Occipital lobe (tissue), 1 donor: ENCODE measurements at regions not wholly inside any gene's neighbourhood (a gene's known extent, or its start where the extent isn't known, plus 50 kb on each side); places are given as distances from the start of the nearest gene placed in this dataset.
A peak's percentile ranks its signal among the peaks of the same experiment; 100 is the strongest.

Experiments used
- DNase-seq: peaks from one replicate; lab custom pipeline; 2025; lab: John Stamatoyannopoulos, UW

- DNase-seq, result no peak
Observed at GRCh38 chr4:174122705-174123104, 160.8 kb downstream of the FBXO8 start.

DNA sequence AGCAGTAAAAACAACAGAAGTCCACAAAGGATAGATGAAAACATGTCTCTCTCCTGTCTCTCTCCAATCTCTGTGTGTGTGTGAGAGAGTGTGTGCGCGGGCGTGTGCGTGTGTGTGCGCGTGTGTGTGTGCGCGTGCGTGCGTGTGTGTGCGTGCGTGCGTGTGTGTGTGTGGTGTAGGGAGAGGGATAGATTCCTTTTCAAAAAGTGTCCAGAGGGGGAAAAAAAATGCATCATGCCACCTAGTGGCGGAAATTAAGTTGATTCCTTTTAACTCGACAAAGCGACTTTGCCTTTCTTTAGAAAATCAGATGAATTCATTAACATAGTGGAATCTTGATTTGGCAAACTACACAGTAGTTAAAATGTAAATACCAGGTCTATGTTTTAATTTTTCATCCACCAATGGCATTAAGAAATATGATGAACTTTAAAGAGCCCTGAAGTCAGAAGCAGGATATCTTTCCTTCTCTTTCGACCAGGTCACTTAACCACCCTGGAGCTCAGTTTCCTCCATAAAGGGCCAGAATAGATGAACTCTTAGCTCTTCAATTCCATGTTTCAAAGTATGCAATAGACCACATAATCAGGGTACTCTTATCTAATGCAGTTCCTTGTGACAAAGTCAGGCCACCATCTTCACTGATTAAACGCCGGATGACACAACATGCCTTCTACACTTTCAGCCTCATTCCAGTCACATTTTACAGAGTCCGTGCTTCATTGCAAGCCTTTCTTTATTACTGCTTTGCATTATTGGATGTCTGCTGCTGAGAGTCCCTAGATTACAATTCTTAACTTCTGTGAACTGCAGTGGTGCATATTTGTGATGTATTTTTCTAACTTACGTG lies 162.8 kb downstream of the FBXO8 start:
- DNase-seq, result peak; percentile 45

DNA sequence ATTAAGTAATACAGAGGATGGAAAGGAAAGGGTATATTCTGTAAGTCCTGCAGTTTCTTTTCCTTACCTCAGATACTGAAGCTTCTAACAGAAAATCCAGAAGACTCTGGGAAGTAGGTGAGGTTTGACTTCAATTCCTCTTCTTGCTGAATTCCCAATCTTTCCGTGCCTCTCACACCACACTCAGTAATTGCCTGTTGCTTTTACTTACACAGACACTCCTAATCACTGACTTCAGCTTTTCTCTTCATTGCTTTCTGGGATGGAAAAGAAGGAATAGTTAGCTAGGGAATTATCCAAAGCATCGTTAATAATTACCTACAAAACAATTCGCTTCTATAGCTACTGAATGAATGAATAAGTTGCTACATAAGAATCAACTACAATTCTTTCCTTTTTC lies 163.6 kb downstream of the FBXO8 start:
- no peak for DNase-seq

DNA sequence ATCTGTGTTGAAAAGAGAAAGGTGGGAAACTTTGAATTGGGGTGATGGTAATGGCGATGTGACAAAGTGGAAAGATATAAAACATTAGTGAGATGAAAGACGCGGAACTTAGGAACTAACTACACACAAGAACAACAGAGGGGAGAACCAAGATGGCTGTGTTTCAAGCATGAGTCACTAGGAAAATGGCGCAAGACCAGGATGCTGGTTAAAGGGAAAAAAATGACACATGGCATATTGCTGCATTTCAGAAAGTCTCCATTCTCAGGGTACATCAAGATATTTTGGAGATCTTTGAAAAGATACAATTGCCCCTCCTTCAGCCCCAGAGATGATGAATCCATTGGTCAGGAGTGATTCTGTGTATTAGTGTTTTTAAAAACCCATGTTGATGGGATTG lies 164.4 kb downstream of the FBXO8 start:
- no peak for DNase-seq

DNA sequence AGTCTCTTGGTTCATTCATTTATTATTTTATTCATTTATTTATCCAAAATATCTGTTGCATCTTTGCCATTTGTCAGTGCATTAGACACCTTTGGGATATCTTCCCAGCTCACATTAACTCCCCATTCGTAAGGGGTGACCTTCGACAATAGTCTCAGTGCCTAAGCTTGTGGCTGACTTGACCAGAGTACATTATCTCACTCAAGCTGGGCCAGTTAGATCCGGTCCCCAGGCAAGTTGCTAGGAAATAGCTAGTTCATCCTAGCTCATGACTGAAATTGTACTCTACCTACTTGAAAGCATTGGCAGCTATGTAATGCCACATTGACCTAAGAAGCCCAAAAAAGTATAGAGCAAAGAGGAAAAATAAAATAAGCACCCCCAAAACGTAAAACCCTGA lies 165.3 kb downstream of the FBXO8 start:
- no peak for DNase-seq

DNA sequence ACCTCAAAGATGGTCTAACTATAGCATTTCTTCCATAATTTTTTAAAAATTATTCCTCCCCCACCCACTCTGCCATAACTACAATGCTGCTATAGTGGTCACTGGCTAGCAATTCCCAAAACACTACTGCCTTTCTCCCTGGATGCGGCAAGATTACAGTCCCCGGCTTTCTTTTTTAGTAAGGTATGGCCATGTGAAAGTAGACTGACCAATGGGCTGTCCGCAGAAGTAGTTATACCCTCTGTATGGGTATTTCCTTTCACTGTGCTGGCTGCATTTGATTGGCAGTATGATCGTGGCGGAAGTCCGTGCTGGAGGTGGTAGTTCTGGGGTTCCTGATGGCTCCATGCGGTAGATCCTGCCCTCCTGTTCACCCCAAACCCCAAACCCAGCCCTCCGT lies 166.0 kb downstream of the FBXO8 start:
- no peak for DNase-seq

- no peak for DNase-seq
Observed at GRCh38 chr4:174116021-174116420, 167.4 kb downstream of the FBXO8 start.

DNA sequence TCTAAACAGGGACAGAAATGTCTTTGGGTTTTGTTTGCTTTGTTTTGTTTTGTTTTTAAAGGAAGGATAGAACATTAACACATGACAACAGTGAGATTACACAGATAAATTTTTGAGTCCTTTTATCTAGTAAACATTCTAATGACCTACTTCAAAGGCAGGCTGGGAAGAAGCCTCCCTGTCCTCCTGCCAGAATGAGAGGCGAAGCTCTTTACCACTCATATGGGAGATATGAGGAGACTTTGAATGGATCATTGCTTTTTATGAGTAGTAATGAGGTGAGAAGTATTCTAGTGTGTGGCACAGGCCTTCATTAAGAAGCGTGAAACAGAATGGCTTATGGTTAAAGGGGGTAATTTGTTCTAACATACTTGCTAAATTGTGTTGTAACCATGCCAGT lies 172.0 kb downstream of the FBXO8 start:
- no peak for DNase-seq

DNA sequence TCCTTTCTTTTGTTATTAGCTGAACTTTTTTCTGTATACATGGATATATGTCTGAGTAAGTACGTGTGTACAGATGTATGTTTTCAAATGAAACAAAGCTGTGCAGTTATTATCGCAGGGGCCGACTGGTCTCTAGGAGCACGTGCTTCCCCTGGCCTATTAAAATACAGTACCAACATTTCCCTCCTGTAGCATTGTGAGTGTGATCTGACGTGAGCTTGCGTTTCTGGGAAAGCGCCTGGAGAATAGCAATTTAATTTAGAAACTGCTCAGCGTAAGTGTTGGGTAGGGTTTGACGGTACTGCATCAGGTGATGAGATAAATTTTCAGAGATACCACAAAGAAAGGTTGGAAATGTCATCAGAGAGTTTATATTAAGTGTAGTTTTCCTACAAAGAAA lies 173.3 kb downstream of the FBXO8 start:
- no peak for DNase-seq

- no peak for DNase-seq
Observed at GRCh38 chr4:174107746-174108354, 175.6 kb downstream of the FBXO8 start.

GRCh38 chr4:174105202-174105601 lies 178.3 kb downstream of the FBXO8 start:
- no peak for DNase-seq

DNA sequence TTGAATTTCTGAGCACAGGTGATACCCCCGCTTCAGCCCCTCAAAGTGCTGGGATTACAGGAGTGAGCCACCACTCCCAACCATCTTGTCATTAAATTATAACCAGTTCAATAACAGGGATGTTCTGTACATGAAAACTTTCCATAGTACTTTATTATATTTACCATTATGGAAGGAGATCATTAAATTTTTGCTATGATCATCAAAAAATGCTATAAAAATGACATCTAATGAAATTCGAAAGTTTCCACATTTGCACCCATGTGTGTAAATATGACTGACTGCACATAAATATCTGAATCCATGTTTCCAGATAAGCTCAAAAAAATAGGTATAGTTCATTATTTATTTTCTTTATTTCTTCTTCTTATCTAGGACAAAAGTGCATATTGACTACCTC lies 182.6 kb downstream of the FBXO8 start:
- DNase-seq, result no peak

DNA sequence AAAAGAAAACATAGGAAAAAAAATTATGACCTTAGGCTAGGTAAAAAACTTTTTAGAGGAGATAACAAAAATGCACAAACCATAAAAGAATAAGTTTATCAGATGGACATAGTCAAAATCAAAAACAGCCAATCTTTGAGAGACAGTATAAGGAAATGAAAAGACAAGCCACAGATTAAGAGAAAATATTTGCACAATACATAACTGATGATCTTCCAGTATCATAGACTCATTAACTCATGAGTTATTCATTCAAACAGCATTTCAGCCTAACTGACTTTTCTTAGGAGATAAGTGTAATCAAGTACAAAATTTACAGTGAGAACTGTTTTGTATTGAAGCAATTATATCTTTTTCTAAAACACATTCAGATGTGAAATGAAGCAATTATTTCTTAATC lies 183.8 kb downstream of the FBXO8 start:
- DNase-seq, result no peak

DNA sequence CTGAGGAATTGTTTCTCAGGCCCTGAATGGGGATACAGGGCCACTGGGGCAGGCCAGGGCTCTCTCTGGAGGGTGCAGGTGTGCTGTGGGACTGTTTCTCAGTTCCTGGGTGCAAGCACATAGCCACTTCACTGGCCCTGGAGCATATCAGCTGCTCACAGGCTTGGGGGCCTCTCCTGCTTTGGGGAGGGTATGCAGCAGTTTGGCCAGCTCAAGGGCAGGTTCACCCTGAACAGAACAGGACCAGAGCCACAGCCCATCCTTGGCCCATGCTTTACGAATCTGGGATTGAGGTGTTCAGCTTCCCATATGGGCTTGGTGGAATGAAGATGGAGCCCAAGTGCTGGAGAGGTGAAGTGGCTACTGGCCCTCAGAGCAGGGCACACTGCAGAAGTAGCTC lies 186.5 kb downstream of the FBXO8 start:
- DNase-seq, result no peak

- DNase-seq, result no peak
Observed at GRCh38 chr4:174096456-174096855, 187.0 kb downstream of the FBXO8 start.

DNA sequence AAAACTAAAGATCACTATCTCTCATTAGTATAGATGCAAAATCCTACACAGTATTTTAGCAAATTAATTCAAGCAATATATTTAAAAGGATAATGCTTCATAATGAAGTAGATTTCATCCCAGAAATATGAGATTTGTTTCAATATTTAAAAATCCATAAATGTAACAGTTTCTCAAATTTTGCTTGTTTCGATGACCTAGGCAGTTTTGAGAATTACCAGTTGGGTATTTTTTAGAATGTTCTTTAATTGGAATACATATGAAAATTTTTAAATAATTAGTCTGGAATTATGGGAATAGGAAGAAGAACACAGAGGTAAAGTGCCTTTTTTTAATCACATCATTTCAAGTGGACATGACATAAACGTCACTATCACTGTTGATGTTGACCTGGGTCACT lies 192.3 kb downstream of the FBXO8 start:
- DNase-seq, result no peak

- DNase-seq, result no peak
Observed at GRCh38 chr4:174089711-174090110, 193.8 kb downstream of the FBXO8 start.

DNA sequence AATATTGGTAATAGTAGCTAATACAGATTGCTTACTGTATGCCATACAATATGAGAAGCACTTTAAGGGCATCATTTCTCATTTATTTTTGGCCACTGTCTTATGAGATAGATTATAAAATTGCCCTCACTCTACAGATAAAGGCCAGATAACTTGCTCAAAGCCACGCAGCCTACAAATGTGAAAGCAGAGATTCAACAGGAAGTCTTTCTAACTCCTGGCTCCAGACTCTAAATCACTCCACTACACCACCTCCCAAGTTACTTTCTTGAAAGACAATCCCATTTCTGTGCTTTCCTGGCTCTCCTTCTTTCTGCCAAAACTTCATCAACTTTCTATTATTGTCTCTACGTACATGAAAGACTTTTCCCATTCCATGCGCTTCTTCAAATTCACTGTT lies 194.7 kb downstream of the FBXO8 start:
- no peak for DNase-seq

DNA sequence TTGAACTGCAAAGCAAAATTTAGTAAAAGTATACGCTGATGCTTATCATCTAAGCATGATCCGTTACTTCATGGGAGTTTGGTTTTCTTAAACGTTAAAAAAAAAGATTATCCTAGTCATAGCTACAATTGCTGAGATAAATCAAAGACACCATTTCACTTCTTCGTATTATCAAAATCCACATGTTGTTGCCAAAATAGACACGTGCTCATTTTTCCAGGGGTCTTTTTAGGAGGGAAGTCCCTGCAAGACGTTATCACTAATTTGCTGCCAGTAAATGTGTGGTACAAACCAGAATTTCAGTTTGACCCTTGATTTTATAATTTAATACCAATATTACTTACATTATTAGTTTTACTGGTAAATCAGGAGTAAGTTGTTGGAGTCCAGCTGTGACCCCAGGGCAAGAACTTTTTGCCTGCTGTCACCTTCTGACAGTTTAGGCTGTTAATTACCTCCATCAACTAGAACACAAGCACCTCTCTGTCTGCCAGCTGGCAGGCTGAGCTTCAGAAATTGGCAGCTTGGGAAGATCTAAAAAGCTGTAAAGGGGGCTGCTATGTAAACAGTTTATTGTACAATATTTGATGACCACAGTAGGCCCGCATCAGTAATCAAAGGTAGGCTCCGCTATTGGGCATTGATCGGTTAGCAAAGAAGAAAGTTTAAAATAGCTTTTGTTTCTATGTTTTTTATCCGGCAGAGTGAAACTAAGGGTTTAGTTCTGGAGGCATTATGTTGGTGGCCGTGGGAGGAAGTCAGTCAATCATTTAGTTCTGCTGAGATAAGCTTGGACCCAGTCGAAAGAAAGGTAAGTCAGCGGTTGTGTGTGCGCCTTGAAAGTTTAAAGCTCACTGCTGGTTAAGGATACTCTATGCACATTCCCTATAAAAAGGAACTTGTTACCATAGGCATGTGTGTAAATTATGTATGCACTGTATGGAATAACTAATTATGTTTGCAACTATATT lies 196.4 kb downstream of the FBXO8 start:
- no peak for DNase-seq

DNA sequence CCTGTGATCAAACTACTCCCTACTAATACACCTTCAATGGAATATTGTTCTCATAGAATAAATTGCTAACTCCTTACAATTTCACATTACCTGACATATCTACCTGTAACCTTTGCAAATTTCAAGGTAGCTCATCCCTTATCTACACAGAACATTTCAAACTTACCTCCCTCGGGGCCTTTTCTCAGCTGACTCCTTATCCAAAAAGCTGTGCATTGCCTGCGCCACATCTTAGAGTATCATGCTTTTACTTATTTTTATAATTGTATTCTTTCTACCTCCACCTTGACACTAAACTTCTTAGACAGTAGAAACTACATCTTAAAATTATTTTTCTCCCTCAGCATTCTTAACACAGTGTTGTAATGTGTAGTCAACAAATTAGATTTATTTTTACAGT lies 198.5 kb downstream of the FBXO8 start:
- no peak for DNase-seq

GRCh38 chr4:174084542-174084941 lies 198.9 kb downstream of the FBXO8 start:
- no peak for DNase-seq

- DNase-seq, result no peak
Observed at GRCh38 chr4:174080361-174080760, 203.1 kb downstream of the FBXO8 start.
